GM21423 (cell line): ENCODE measurements at regions not wholly inside any gene's neighbourhood (a gene's known extent, or its start where the extent isn't known, plus 50 kb on each side); places are given as distances from the start of the nearest gene placed in this dataset.

Source experiments
- ATAC-seq: cut with Tn5 transposase; IDR thresholded peaks from one replicate; pipeline ENCODE4 v1.9.1; 2021; ENCODE audit warnings: mild to moderate bottlenecking, moderate library complexity; ENCODE audit not compliant: unreplicated experiment

GRCh38 chr10:83346266-83346910 lies 792.9 kb upstream of the GHITM start:
- ATAC-seq: no peak

- ATAC-seq: no peak
Observed at GRCh38 chr10:83352588-83352987, 786.7 kb upstream of the GHITM start.

GRCh38 chr10:83354456-83354855 lies 784.9 kb upstream of the GHITM start:
- no peak for ATAC-seq

- no peak for ATAC-seq
Observed at GRCh38 chr10:83357004-83357403, 782.3 kb upstream of the GHITM start.

- ATAC-seq: no peak
Observed at GRCh38 chr10:83357627-83358026, 781.7 kb upstream of the GHITM start.

- ATAC-seq: no peak
Observed at GRCh38 chr10:83367036-83367435, 772.3 kb upstream of the GHITM start.

GRCh38 chr10:83371696-83372490 lies 767.4 kb upstream of the GHITM start:
- ATAC-seq: no peak

GRCh38 chr10:83372646-83373045 lies 766.7 kb upstream of the GHITM start:
- ATAC-seq: no peak

GRCh38 chr10:83373671-83374070 lies 765.6 kb upstream of the GHITM start:
- ATAC-seq: no peak

- ATAC-seq: no peak
Observed at GRCh38 chr10:83374741-83375140, 764.6 kb upstream of the GHITM start.

GRCh38 chr10:83375274-83375673 lies 764.0 kb upstream of the GHITM start:
- ATAC-seq: no peak

- no peak for ATAC-seq
Observed at GRCh38 chr10:83397806-83398205, 741.5 kb upstream of the GHITM start.

GRCh38 chr10:83410570-83410969 lies 728.7 kb upstream of the GHITM start:
- no peak for ATAC-seq

GRCh38 chr10:83425306-83425705 lies 714.0 kb upstream of the GHITM start:
- ATAC-seq: no peak

GRCh38 chr10:83427101-83427500 lies 712.2 kb upstream of the GHITM start:
- no peak for ATAC-seq

- ATAC-seq: no peak
Observed at GRCh38 chr10:83432261-83433045, 706.9 kb upstream of the GHITM start.

- no peak for ATAC-seq
Observed at GRCh38 chr10:83433705-83434104, 705.6 kb upstream of the GHITM start.

GRCh38 chr10:83448013-83448412 lies 691.3 kb upstream of the GHITM start:
- ATAC-seq: no peak

- no peak for ATAC-seq
Observed at GRCh38 chr10:83458611-83459010, 680.7 kb upstream of the GHITM start.

- ATAC-seq: no peak
Observed at GRCh38 chr10:83459124-83459523, 680.2 kb upstream of the GHITM start.

GRCh38 chr10:83469728-83470331 lies 669.5 kb upstream of the GHITM start:
- no peak for ATAC-seq
